GM12892 (cell line): ENCODE measurements at regions not wholly inside any gene's neighbourhood (a gene's known extent, or its start where the extent isn't known, plus 50 kb on each side); places are given as distances from the start of the nearest gene placed in this dataset.

ENCODE experiments used
- POLR2A ChIP-seq: IDR thresholded peaks from 2 replicates; pipeline ENCODE4 v1.6.1; 2011; ENCODE audit warnings: low read depth, low read length, control low read depth
- POLR2AphosphoS5 ChIP-seq: IDR thresholded peaks from 2 replicates; pipeline ENCODE4 v1.6.1; 2011; ENCODE audit warnings: low read depth, low read length, control low read depth

GRCh38 chr12:124082687-124083086 lies 109.7 kb downstream of the ZNF664 start:
- no peak for TF ChIP-seq POLR2A
- no peak for TF ChIP-seq POLR2AphosphoS5
